Choroid plexus epithelial cell (primary cell): ENCODE measurements at regions not wholly inside any gene's neighbourhood (a gene's known extent, or its start where the extent isn't known, plus 50 kb on each side); places are given as distances from the start of the nearest gene placed in this dataset.

Experiments used
- DNase-seq: peaks from one replicate; pipeline ENCODE4 v3.0.0-alpha.2; 2010; ENCODE audit warnings: low read depth
- H3K4me3 ChIP-seq: 2 replicates; pipeline ENCODE4 v1.5.1; 2011; ENCODE audit warnings: low read depth, mild to moderate bottlenecking, control low read depth, low read length, moderate library complexity
- CTCF ChIP-seq: conservative IDR thresholded peaks from 2 replicates; pipeline ENCODE4 v1.5.1; 2011; ENCODE audit warnings: low read depth, mild to moderate bottlenecking, control low read depth, inconsistent platforms, low read length, moderate library complexity

DNA sequence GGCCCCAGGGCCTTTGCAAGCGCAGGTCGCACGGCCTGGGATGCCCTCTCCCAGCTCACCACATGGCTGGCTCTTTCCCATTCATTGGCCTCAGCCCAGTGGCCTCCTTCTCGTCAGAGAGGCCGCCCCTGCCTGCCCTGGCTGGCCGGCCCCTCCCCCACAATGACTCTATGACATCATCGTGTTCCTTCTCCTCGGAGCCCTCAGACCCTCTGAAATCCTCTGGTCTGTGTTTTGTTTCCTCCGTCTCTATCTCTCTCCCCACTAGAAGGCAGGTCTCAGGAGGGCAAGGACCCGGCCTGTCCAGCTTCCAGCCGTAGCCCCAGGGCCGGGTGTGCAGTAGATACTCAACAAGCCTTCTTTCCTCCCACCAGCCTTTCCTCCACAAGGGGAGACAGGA lies 164.8 kb upstream of the FOXF1 start:
- DNase-seq = no peak
- H3K4me3 ChIP-seq = no peak overlapping the region
- no peak for TF ChIP-seq CTCF

GRCh38 chr16:86346034-86346433 lies 164.3 kb upstream of the FOXF1 start:
- H3K4me3 ChIP-seq = no peak overlapping the region
- DNase-seq = no peak
- no peak for TF ChIP-seq CTCF

DNA sequence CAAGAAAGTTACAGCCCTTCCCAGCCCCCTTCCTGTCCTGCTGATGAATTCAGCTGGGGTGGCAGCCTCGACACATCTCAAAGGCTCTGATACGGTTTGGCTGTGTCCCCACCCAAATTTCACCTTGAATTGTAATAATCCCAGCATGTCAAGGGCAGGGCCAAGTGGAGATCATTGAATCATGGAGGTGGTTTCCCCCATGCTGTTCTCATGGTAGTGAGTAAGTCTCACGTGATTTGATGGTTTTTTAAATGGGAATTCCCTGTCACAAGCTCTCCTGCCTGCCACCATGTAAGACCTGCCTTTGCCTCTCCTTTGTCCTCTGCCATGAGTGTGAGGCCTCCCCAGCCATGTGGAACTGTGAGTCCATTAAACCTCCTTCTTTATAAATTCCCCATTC lies 163.2 kb upstream of the FOXF1 start:
- no peak overlapping the region for H3K4me3 ChIP-seq
- peak; percentile 20 for DNase-seq
- TF ChIP-seq CTCF = no peak

DNA sequence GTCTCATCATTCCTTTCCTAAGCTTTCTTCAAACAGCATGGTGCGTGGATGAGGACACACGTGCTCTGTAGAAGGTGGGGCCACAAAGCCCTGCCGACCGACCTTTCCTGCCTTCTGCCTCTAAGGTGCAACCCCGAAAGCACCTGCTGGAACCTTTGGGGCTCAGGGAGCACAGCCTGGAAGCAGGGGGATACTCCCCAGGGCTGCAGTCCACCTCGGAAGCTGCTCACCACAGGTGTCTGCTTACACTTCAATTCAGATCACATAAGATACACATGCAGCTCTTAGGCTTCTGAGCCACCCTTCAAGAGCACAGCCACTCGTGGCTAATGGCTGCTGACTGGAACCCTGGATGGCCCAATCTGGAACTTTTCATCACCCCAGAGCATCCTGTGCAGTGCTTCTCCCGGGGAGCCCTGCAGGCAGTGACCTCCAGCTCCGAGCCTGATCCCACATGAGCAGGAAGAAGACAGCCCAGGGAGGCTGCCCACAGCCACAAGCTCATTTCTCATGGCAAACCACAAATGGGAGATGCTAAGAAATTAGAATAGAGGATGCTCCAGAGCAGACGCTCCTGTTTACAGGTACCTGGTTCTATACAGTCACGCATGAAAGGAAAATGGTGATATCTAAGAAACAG lies 162.3 kb upstream of the FOXF1 start:
- TF ChIP-seq CTCF = no peak
- no peak for DNase-seq
- no peak overlapping the region for H3K4me3 ChIP-seq

- H3K4me3 ChIP-seq = no peak overlapping the region
- no peak for TF ChIP-seq CTCF
- DNase-seq = no peak
These were observed 160.9 kb upstream of the FOXF1 start for GRCh38 chr16:86349338-86349900.

- no peak for DNase-seq
- no peak for TF ChIP-seq CTCF
These were observed 160.0 kb upstream of the FOXF1 start for GRCh38 chr16:86350289-86350688.

More at GRCh38 chr16:86350289-86350688, 160.0 kb upstream of the FOXF1 start:
- H3K4me3 ChIP-seq = no peak overlapping the region
